ENCODE measurements at regions not wholly inside any gene's neighbourhood (a gene's known extent, or its start where the extent isn't known, plus 50 kb on each side); places are given as distances from the start of the nearest gene placed in this dataset.
"Not testable (repeated sequence)": the region's sequence is repeated elsewhere in the genome, so short reads cannot be mapped to it uniquely, and the experiment has no call there.

DNA sequence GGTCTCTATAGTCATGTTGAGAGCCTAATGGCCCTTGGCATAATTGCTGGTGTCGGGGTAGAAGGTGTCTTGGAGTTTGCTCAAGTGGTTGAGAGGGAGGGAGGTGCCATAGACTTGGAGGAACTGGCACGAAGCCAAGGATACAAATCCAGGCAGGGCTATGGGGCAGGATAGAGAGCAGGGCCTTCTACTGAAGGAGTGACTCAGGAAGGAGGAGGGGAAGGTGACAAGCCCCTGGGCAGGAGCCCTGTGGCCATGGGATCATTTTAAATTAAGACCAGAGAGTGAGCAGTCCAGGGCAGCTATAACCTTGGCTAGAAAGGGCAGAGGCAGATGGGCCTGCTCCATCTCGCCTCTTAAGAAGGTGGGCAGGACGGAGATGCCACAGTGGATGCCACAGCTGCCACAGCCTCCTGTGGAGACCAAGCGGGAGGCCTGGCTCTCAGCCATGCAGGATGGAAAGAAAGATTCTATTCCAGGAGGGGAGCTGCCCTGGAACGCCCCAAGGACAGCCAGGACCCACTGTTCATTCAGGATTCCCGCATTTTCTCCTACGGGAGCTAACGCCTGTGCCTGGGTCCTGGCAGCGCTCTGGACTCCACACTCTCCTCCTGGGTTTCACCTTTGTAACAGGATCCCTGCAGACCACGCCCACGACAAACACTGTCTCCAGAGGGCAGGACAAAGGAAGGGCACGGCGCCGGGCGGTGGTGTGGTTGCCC, 189.6 kb downstream of the KLRB1 start:
- not testable (repeated sequence) for TF ChIP-seq CTCF (IDR thresholded peaks at IDR 0.05; ENCODE audit: low read depth, low read length, missing input control); EGR1 (IDR thresholded peaks at IDR 0.05; ENCODE audit: low read depth in 2 of 2); YY1 (IDR thresholded peaks at IDR 0.05); TAF1 (conservative IDR thresholded peaks at IDR 0.05)
- peak in 1 of 2 donors; percentile 7 for TF ChIP-seq RXRA (IDR thresholded peaks at IDR 0.05)
- TF ChIP-seq, protein P1, sequence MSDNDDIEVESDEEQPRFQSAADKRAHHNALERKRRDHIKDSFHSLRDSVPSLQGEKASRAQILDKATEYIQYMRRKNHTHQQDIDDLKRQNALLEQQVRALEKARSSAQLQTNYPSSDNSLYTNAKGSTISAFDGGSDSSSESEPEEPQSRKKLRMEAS (IDR thresholded peaks at IDR 0.05): not testable (repeated sequence)
